ENCODE measurements at regions not wholly inside any gene's neighbourhood (a gene's known extent, or its start where the extent isn't known, plus 50 kb on each side); places are given as distances from the start of the nearest gene placed in this dataset.

DNA sequence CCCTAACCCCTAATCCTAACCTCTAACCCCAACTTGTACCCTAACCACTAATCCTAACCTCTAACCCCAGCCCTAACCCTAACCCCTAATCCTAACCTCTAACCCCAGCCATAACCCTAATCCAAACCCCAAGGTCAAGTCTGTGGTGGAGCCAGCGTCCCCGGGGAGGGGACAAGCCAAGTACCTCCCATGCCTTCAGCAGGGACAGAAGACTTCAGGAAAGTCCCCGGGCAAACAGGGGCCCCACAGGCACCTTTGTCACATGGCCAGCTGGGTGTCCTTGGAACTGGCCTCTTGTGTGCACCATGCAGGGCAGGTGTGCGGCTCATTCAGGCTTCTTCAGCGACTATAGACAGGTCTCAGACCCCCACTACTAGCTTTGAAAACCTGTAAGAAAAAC lies 555.8 kb downstream of the BRD1 start:
- FAIRE-seq (no peak), DNase-seq (ENCODE audit: low spot score) (no peak)

DNA sequence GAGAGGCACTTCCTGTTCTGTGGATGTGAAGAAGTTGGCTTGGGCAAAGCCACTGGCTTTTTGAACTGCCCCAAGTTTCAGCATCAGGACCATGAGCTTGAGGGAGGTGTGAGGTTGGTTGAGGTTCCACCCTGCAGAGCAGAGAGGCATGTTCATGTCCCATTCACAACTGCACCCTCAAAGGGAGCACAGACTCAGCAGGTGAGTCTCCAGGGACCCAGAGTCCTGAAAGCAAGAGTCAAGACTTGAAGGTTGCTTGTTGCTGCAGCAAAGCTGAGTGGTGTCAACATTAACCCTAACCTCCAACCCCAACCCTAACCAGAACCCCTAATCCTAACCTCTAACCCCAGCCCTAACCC lies 556.3 kb downstream of the BRD1 start:
- DNase-seq (ENCODE audit: low spot score) (no peak), FAIRE-seq (no peak)

GRCh38 chr22:49270595-49271368 lies 556.9 kb downstream of the BRD1 start:
- no peak for DNase-seq (ENCODE audit: low spot score)
- FAIRE-seq = no peak

DNA sequence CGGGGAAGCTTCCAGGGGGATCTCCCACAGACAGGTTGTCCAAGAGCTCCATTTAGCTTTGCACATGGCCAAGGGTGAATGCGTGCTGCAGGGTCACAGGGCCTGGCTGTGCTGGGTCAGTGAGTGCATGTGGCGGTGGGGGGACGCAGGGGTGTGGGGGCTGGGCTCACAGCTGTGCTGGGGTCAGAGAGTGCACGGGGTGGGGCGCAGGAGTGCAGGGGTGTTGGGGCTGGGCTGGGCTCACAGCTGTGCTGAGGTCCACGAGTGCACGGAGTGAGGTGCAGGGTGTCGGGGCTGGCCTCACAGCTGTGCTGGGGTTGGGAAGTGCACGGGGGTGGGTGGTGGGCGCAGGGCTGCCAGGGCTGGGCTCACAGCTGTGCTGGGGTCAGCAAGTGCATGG lies 557.7 kb downstream of the BRD1 start:
- no peak for FAIRE-seq

DNA sequence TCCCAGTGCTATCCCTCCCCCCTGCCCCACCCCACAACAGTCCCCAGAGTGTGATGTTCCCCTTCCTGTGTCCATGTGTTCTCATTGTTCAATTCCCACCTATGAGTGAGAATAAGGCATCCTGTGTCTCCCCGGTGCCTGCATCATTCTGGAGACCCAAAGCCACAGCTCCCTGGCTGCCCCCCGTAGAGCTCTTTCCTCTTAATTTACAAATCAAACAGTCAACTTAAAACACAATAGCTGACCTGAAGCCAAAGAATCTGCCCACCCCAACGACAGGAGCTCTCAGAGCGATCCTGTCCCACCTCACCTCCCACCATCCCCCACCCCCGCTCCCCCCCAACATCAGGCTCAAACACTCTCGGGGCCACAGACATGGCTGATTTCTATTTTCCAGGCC lies 558.3 kb downstream of the BRD1 start:
- no peak for FAIRE-seq
- DNase-seq (ENCODE audit: low spot score) = no peak

More for the DNA sequence above, 557.7 kb downstream of the BRD1 start:
- no peak for DNase-seq (ENCODE audit: low spot score)

GRCh38 chr22:49268924-49269323 lies 558.7 kb downstream of the BRD1 start:
- FAIRE-seq (no peak), DNase-seq (ENCODE audit: low spot score) (no peak)

GRCh38 chr22:49267996-49268395 lies 559.7 kb downstream of the BRD1 start:
- FAIRE-seq = no peak
- no peak for DNase-seq (ENCODE audit: low spot score)

- no peak for FAIRE-seq
- no peak for DNase-seq (ENCODE audit: low spot score)
Observed at GRCh38 chr22:49266561-49267519, 560.8 kb downstream of the BRD1 start.

DNA sequence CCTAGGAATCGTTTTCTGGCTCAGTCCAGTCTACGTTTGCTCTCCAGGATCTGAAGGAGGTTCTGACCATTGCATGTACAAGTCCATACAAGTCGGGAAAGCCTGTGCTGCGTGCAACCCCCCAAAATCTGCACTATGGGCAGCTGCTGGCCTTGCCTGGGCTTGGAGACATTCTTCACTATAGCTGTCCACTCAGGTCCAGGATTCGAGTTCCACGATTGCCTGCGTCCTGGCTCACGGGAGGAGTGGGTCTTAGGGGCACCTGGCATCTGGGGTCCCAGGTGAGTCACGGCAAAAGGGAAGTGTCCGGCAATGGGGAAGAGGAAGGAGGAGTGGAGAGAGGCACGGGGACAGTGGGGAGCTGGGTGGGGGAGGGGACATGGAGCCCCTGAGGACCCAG lies 563.0 kb downstream of the BRD1 start:
- FAIRE-seq (no peak), DNase-seq (ENCODE audit: low spot score) (no peak)

DNA sequence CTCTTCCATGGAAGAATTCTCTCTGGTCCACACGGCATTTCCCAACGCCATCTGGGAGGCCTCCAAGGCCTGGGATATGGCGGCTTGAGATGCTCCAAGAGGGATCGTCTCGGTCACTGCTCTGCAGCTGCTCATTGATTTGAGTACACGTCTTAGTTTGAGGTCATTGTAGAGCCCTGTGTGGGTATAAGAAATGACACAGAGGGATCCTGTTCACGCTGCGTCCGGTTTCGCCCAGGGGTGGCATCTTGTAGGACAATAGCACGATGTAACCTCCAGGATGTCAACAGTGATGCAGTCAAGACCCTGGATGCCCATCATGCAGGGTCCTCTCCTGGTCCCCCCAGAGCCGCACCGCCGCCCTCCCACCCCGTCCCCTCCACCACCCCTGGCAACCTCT lies 564.6 kb downstream of the BRD1 start:
- FAIRE-seq (no peak), DNase-seq (ENCODE audit: low spot score) (no peak)

DNA sequence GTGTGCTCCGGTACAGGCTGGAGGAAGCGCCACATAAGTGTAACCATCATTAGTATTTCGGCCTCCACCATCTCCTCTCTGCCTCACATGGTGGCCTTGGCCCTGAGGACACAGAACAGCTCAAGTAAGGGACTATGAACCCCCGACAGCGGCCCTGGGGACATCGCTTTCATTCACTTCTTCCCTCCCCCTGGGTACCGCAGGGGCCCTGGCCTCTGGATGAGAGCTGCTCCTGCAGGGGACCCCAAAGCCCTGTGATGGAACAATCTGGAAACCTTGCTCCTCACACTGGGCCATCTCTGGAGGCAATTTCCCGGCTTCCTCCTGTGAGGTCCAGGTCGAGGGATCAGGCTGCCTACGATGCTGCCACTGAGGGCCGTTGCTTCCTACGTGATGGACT lies 565.5 kb downstream of the BRD1 start:
- no peak for DNase-seq (ENCODE audit: low spot score)
- FAIRE-seq = no peak

DNA sequence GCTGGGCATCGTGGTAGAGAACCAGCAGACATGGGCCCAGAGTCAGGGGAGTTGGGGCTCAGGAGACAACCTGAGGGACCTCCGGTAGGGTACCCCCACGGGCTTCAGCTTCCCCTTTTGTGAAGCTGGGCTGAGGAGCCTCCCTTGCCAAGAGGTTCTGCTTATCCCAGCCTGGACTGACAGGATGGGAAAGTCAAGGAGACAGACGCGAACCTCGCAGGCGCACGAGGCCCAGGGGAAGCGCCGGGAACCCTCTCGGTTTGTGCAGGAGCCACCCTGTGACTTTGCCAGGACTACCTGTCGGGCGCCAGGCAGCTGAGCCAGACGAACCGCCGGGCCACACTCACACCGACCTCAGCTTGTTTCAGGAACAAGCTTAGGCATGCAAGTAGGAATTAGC lies 566.1 kb downstream of the BRD1 start:
- peak; percentile 42 for FAIRE-seq
- DNase-seq (ENCODE audit: low spot score) = no peak

DNA sequence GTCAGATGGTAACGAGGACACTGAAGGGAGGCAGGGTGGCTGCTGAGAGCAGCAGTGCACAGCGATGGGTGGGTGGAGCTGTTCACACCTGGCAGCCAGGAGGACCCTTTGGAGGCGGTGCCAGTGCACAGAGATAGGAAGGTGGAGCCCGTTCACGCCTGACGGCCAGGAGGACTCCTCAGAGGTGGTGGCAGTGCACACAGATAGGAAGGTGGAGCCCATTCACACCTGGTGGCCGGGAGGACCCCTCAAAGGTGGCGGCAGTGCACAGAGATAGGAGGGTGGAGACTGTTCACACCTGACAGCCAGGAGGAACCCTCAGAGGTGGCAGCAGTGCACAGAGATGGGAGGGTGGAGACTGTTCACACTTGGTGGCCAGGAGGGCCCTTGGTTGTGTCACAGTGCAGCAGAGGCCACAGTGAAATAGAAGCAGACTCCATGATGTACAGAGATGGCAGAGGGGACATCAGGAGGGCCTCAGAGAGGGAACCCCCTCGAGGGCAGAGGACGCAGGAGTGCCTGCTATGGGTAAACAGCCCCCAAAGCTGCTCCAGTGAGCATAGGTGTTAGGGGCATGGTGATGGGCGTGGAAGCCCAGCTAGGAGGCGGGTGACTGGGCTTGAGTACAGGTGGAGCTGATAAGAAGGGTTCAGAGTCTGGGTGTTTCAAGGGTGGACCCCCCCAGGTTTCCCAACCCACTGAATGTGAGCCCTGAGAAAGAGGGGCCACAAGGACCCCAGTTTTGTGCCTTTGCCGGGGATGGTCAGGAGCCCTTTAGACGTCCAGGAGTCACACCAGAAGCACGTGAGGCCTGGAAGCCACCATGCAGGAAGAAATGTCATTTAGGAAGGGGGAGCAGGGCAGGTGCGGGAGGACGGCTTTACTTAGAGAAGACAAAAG lies 566.7 kb downstream of the BRD1 start:
- FAIRE-seq = peak; percentile 53

DNA sequence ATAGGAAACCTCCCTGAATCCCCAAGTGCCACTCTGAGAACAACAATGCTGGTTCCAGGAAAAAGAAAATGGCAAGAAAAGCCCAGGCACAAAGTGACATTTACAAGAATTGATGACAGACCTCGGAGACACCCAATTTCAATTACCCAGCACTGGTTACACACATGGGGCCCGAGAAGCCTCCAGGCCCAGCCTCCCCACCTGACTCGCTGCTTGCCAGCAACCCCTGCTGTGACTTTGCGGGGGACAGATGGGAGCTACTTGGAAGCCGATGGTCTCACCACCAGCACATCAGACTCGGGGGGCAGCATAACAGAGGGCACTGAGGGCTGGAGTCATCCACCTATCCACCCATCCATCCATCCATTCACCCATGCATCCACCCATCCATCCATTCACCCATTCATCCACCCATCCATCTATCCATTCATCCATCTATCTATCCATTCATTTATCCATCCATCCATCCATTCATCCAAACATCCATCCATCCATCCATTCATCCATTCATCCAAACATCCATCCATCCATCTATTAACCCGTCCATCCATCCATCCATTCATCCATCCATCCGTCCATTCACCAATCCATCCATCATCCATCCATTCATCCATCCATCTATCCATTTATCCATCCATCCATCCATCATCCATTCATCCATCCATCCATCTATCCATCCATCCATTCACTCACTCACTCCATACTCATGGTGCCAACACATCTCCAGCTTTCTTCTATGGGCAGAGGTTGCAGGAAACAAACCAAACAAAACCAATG lies 567.6 kb downstream of the BRD1 start:
- peak; percentile 68 for FAIRE-seq
- no peak for DNase-seq (ENCODE audit: low spot score)

More for the DNA sequence above, 566.7 kb downstream of the BRD1 start:
- no peak for DNase-seq (ENCODE audit: low spot score)

GRCh38 chr22:49258107-49259010 lies 569.3 kb downstream of the BRD1 start:
- no peak for DNase-seq (ENCODE audit: low spot score)
- FAIRE-seq = no peak

DNA sequence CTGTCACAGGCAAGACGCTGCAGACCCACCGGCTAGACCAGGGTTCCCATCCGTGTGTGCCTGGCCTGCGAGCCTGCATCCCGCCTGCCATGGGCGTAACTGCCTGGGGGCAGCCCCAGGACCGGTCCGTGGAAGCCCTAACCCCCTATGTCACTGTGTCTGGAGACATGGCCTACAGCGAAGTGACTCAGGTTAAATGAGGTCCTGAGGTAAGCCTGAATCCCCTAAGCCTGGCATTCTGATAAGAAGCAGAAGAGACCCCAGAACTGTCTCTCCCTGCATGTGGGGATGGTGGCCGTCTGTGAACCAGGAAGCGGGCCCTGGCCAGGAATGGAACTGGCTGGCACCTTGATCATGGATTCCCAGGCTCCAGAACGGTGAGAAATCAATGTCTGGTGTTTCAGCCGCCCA lies 570.1 kb downstream of the BRD1 start:
- FAIRE-seq (no peak), DNase-seq (ENCODE audit: low spot score) (no peak)

DNA sequence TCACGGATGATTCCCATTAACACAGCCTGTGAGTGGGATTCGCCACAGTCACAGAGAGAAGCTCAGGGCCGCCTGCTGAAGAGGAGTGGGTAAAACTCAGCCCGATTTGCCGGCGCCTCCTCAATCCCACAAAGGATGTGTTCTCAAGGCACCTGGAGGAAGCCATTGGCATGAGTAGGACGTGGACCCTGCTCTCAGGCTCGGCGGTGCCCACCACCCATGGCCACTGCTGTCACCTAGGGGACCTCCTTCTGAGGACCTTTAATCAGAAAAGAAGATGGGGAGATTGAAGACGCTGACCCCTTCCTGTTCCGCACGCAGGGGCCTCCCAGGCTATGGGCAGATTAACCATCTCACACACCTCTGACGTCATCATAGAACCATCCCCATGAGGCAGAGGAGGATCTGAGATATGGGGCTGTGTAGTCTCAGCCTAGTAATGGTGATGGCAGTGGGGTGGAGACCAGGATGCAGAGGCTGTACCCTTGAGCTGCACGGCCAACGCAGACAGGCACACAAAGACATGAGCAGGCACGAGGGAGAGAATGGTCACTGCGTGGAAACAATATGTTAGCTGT lies 571.8 kb downstream of the BRD1 start:
- FAIRE-seq (no peak), DNase-seq (ENCODE audit: low spot score) (no peak)

- FAIRE-seq = no peak
Observed at GRCh38 chr22:49255154-49255553, 572.5 kb downstream of the BRD1 start.

DNA sequence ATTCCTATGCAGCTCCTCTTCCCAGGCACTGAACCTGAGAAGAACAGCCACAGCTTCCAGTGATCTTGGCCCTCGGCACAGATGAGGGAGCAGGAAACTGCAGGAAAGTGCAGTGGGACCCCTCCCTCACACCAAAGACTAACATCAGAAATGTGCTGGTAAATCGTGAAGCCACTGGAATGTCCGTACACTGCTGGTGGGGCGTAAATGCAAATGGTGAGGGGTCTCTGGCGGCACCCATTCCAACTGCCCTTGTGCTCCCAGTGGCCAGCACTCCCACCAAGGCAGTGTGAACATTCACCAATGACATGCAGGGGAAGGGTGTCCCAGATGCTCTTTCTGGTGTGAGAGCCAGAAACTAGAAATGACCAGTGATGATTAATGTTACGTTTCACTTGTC lies 574.0 kb downstream of the BRD1 start:
- no peak for FAIRE-seq
- no peak for DNase-seq (ENCODE audit: low spot score)

More at GRCh38 chr22:49255154-49255553, 572.5 kb downstream of the BRD1 start:
- DNase-seq (ENCODE audit: low spot score) = no peak
